Muscle layer of duodenum (tissue), 2 donors: ENCODE measurements at regions not wholly inside any gene's neighbourhood (a gene's known extent, or its start where the extent isn't known, plus 50 kb on each side); places are given as distances from the start of the nearest gene placed in this dataset.

Experiments
- H3K27ac ChIP-seq: one replicate; pipeline ENCODE4 v1.7.0; 2013; ENCODE audit warnings: mild to moderate bottlenecking, low read length
- H3K27me3 ChIP-seq: one replicate; pipeline ENCODE4 v1.7.0; 2013; ENCODE audit warnings: low read depth, mild to moderate bottlenecking, control low read depth, low read length
- H3K36me3 ChIP-seq, 2 donors: one replicate each; pipeline ENCODE4 v1.7.0; 2013; ENCODE audit warnings: low read length in 2 of 2, control low read depth in 1 of 2, mild to moderate bottlenecking in 1 of 2; ENCODE audit not compliant: insufficient read depth in 2 of 2, control insufficient read depth in 1 of 2
- H3K4me1 ChIP-seq, 2 donors: one replicate each; pipeline ENCODE4 v1.7.0; 2013; ENCODE audit warnings: low read length in 2 of 2, mild to moderate bottlenecking in 2 of 2, control low read depth in 1 of 2, moderate library complexity in 1 of 2; ENCODE audit not compliant: insufficient read depth in 2 of 2, control insufficient read depth in 1 of 2
- H3K4me3 ChIP-seq, 2 donors: one replicate each; pipeline ENCODE4 v1.7.0; 2013; ENCODE audit warnings: low read length in 2 of 2, low read depth in 1 of 2, mild to moderate bottlenecking in 1 of 2
- H3K9me3 ChIP-seq, 2 donors: one replicate each; pipeline ENCODE4 v1.7.0; 2013; ENCODE audit warnings: low read length in 2 of 2, control low read depth in 1 of 2, mild to moderate bottlenecking in 1 of 2; ENCODE audit not compliant: control insufficient read depth in 1 of 2
- donor health status: healthy.

GRCh38 chr1:55578646-55579045 is 363.5 kb upstream of the USP24 start:
- Histone ChIP-seq H3K36me3 (no peaks in the 10 kb centered on the region), H3K27me3 (no peaks in the 10 kb centered on the region), H3K4me3 (no peak overlapping the region), H3K4me1 (no peaks in the 10 kb centered on the region), H3K9me3 (no peaks in the 10 kb centered on the region), H3K27ac (no peak overlapping the region)

GRCh38 chr1:55575571-55576279 is 360.6 kb upstream of the USP24 start:
- Histone ChIP-seq H3K27me3 (no peaks in the 10 kb centered on the region), H3K27ac (no peak overlapping the region), H3K4me1 (no peaks in the 10 kb centered on the region), H3K9me3 (no peaks in the 10 kb centered on the region), H3K4me3 (no peak overlapping the region), H3K36me3 (no peaks in the 10 kb centered on the region)

- Histone ChIP-seq H3K36me3 (no peaks in the 10 kb centered on the region), H3K27ac (no peak overlapping the region), H3K9me3 (no peaks in the 10 kb centered on the region), H3K4me3 (no peak overlapping the region), H3K27me3 (no peaks in the 10 kb centered on the region), H3K4me1 (no peaks in the 10 kb centered on the region)
These were observed 359.6 kb upstream of the USP24 start for GRCh38 chr1:55574691-55575225.

GRCh38 chr1:55572878-55573734 is 357.9 kb upstream of the USP24 start:
- H3K4me1 ChIP-seq: no peaks in the 10 kb centered on the region
- no peaks in the 10 kb centered on the region for H3K36me3 ChIP-seq
- H3K27me3 ChIP-seq: no peaks in the 10 kb centered on the region
- no peak overlapping the region for H3K27ac ChIP-seq
- no peak overlapping the region for H3K4me3 ChIP-seq
- no peaks in the 10 kb centered on the region for H3K9me3 ChIP-seq

GRCh38 chr1:55571767-55572166 is 356.6 kb upstream of the USP24 start:
- no peak overlapping the region for H3K4me3 ChIP-seq
- H3K36me3 ChIP-seq: no peaks in the 10 kb centered on the region
- H3K9me3 ChIP-seq: peaks cover 0 to 2% of the 10 kb centered on the region in 2 donors
- H3K27ac ChIP-seq: no peak overlapping the region
- no peaks in the 10 kb centered on the region for H3K4me1 ChIP-seq
- H3K27me3 ChIP-seq: no peaks in the 10 kb centered on the region

GRCh38 chr1:55569417-55569816 is 354.3 kb upstream of the USP24 start:
- Histone ChIP-seq H3K27ac (no peak overlapping the region), H3K9me3 (peaks cover 0 to 2% of the 10 kb centered on the region in 2 donors), H3K27me3 (no peaks in the 10 kb centered on the region), H3K4me3 (no peak overlapping the region), H3K4me1 (no peaks in the 10 kb centered on the region), H3K36me3 (no peaks in the 10 kb centered on the region)

- Histone ChIP-seq H3K36me3 (no peaks in the 10 kb centered on the region), H3K27me3 (no peaks in the 10 kb centered on the region), H3K9me3 (peaks cover 0 to 2% of the 10 kb centered on the region in 2 donors), H3K27ac (no peak overlapping the region), H3K4me1 (no peaks in the 10 kb centered on the region), H3K4me3 (no peak overlapping the region)
These were observed 353.6 kb upstream of the USP24 start for GRCh38 chr1:55568732-55569131.

- Histone ChIP-seq H3K4me3 (no peak overlapping the region), H3K4me1 (no peaks in the 10 kb centered on the region), H3K36me3 (no peaks in the 10 kb centered on the region), H3K9me3 (no peaks in the 10 kb centered on the region), H3K27ac (no peak overlapping the region), H3K27me3 (no peaks in the 10 kb centered on the region)
These were observed 345.1 kb upstream of the USP24 start for GRCh38 chr1:55560266-55560665.

- Histone ChIP-seq H3K27ac (no peak overlapping the region), H3K36me3 (no peaks in the 10 kb centered on the region), H3K4me1 (no peaks in the 10 kb centered on the region), H3K9me3 (no peaks in the 10 kb centered on the region), H3K4me3 (no peak overlapping the region), H3K27me3 (no peaks in the 10 kb centered on the region)
These were observed 344.7 kb upstream of the USP24 start for GRCh38 chr1:55559842-55560241.

GRCh38 chr1:55559161-55559611 is 344.0 kb upstream of the USP24 start:
- Histone ChIP-seq H3K4me1 (no peaks in the 10 kb centered on the region), H3K4me3 (no peak overlapping the region), H3K27ac (no peak overlapping the region), H3K9me3 (no peaks in the 10 kb centered on the region), H3K27me3 (no peaks in the 10 kb centered on the region), H3K36me3 (no peaks in the 10 kb centered on the region)

- Histone ChIP-seq H3K27ac (no peak overlapping the region), H3K4me1 (no peaks in the 10 kb centered on the region)
These were observed 343.4 kb upstream of the USP24 start for GRCh38 chr1:55558515-55558914.

More at GRCh38 chr1:55558515-55558914, 343.4 kb upstream of the USP24 start:
- Histone ChIP-seq H3K36me3 (no peaks in the 10 kb centered on the region), H3K27me3 (no peaks in the 10 kb centered on the region), H3K9me3 (no peaks in the 10 kb centered on the region), H3K4me3 (no peak overlapping the region)
